ENCODE measurements at regions not wholly inside any gene's neighbourhood (a gene's known extent, or its start where the extent isn't known, plus 50 kb on each side); places are given as distances from the start of the nearest gene placed in this dataset.

DNA sequence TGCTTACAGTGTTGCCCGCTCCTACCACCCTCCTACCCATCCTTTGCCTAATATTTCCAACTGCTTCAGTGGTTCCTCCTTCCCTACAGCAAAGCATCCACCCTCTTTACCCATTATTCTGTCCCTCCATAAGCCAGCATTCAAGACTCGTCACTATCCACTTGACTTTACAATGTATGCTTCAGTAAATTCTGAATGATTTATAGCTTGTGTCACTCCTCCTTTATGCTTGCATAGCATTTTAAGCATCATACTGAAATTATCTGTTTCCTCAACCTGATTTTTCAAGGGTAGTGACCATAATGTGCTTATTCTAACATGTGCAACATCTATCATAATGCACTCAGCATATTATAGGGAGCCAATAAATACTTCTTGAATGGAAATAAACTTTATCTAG is 365.5 kb downstream of the RAB28 start:
- H2AFZ ChIP-seq, result no peak overlapping the region
- no peaks in the 10 kb centered on the region for H3K4me1 ChIP-seq (replicated peaks; ENCODE audit: insufficient read depth)
- intact Hi-C loops (cut with micrococcal nuclease; ENCODE audit: unreplicated experiment), result no loop called here
- no TSS peak for BruUV-seq (replicated peaks)
- TF ChIP-seq EZH2 (IDR thresholded peaks at IDR 0.05; ENCODE audit: low read depth), result no peak
- TF ChIP-seq, protein P1, sequence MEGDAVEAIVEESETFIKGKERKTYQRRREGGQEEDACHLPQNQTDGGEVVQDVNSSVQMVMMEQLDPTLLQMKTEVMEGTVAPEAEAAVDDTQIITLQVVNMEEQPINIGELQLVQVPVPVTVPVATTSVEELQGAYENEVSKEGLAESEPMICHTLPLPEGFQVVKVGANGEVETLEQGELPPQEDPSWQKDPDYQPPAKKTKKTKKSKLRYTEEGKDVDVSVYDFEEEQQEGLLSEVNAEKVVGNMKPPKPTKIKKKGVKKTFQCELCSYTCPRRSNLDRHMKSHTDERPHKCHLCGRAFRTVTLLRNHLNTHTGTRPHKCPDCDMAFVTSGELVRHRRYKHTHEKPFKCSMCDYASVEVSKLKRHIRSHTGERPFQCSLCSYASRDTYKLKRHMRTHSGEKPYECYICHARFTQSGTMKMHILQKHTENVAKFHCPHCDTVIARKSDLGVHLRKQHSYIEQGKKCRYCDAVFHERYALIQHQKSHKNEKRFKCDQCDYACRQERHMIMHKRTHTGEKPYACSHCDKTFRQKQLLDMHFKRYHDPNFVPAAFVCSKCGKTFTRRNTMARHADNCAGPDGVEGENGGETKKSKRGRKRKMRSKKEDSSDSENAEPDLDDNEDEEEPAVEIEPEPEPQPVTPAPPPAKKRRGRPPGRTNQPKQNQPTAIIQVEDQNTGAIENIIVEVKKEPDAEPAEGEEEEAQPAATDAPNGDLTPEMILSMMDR (conservative IDR thresholded peaks at IDR 0.05), result no peak
- no peak for DNase-seq
- CTCF ChIA-PET, result no interaction called here
- H3K4me2 ChIP-seq, result no peak overlapping the region
- no peaks in the 10 kb centered on the region for H3K9me2 ChIP-seq (ENCODE audit: insufficient read depth)
- H3K4me3 ChIP-seq, result no peak overlapping the region
- H3K27ac ChIP-seq, result no peak overlapping the region
- H3K27me3 ChIP-seq (ENCODE audit: insufficient read depth, low read depth), result no peaks in the 10 kb centered on the region
- no peaks in the 10 kb centered on the region for H3K36me3 ChIP-seq (ENCODE audit: low read depth)
- H3F3A ChIP-seq (ENCODE audit: insufficient read depth, low read depth), result no peaks in the 10 kb centered on the region
- H3K9me3 ChIP-seq (ENCODE audit: insufficient read depth, low read depth), result no peaks in the 10 kb centered on the region
- no peaks in the 10 kb centered on the region for H3K79me2 ChIP-seq (ENCODE audit: low read depth)
- POLR2A ChIA-PET (ENCODE audit: unreplicated experiment), result interaction anchor here (0.6 kb wide), 1 partner anchor 42 kb away, joined by 4 read pairs; no protein-coding TSS in a partner anchor
- H4K20me1 ChIP-seq (ENCODE audit: insufficient read depth), result no peaks in the 10 kb centered on the region

DNA sequence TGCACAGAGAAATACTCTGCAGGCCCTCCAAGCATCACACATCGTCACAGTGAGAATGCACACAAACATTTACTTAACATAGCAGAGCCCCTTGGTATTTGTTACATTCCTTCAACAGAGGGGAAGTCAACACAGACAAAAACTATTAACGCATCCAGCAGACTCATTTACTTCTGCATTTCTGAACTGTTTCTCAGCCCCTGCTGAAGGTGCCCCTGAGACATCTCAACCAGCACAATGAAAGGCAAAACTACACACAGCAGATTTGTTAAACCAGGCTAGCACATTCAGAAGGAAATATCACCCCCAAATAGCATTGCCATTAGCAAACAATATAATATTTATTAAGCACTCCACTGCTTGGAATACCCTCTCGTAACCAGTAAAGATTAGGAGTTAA is 367.0 kb downstream of the RAB28 start:
- no peak overlapping the region for H3K4me3 ChIP-seq
- no peaks in the 10 kb centered on the region for H3K79me2 ChIP-seq (ENCODE audit: low read depth)
- no peak for DNase-seq
- H3K27ac ChIP-seq, result no peak overlapping the region
- no peaks in the 10 kb centered on the region for H3K4me1 ChIP-seq (replicated peaks; ENCODE audit: insufficient read depth)
- CTCF ChIA-PET, result no interaction called here
- H3F3A ChIP-seq (ENCODE audit: insufficient read depth, low read depth), result no peaks in the 10 kb centered on the region
- no peak overlapping the region for H2AFZ ChIP-seq
- POLR2A ChIA-PET (ENCODE audit: unreplicated experiment), result no interaction called here
- H3K9me3 ChIP-seq (ENCODE audit: insufficient read depth, low read depth), result no peaks in the 10 kb centered on the region
- no peaks in the 10 kb centered on the region for H3K27me3 ChIP-seq (ENCODE audit: insufficient read depth, low read depth)
- no TSS peak for BruUV-seq (replicated peaks)
- H4K20me1 ChIP-seq (ENCODE audit: insufficient read depth), result no peaks in the 10 kb centered on the region
- no peak for TF ChIP-seq EZH2 (IDR thresholded peaks at IDR 0.05; ENCODE audit: low read depth)
- TF ChIP-seq, protein P1 (conservative IDR thresholded peaks at IDR 0.05), result no peak
- no peak overlapping the region for H3K4me2 ChIP-seq
- no peaks in the 10 kb centered on the region for H3K9me2 ChIP-seq (ENCODE audit: insufficient read depth)
- intact Hi-C loops (cut with micrococcal nuclease; ENCODE audit: unreplicated experiment), result no loop called here
- H3K36me3 ChIP-seq (ENCODE audit: low read depth), result no peaks in the 10 kb centered on the region

DNA sequence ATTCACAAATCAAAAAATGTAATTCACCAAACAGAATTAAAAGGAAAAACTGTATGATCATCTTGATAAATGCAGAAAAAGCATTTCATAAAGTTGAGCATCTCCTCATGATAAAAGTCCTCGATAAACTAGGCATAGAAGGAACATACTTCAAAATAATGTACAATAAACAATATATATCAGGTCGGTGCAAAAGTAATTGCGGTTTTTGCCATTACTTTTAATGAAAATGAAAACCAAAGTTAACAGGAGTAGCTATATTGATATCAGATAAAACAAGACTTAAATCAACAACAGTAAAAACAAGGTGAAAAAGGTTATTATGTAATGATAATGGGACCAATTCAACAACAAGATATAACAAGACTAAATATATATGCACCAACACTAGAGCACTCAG is 372.1 kb downstream of the RAB28 start:
- no peak for DNase-seq
- Histone ChIP-seq H3K4me3 (no peak overlapping the region), H2AFZ (no peak overlapping the region), H3K9me3 (ENCODE audit: insufficient read depth, low read depth) (no peaks in the 10 kb centered on the region), H3K4me1 (replicated peaks; ENCODE audit: insufficient read depth) (no peaks in the 10 kb centered on the region), H3K27ac (no peak overlapping the region), H3K4me2 (no peak overlapping the region), H3K27me3 (ENCODE audit: insufficient read depth, low read depth) (no peaks in the 10 kb centered on the region), H3K9me2 (ENCODE audit: insufficient read depth) (no peaks in the 10 kb centered on the region), H3K79me2 (ENCODE audit: low read depth) (no peaks in the 10 kb centered on the region), H4K20me1 (ENCODE audit: insufficient read depth) (no peaks in the 10 kb centered on the region), H3F3A (ENCODE audit: insufficient read depth, low read depth) (no peaks in the 10 kb centered on the region), H3K36me3 (ENCODE audit: low read depth) (no peaks in the 10 kb centered on the region)
- TF ChIP-seq EZH2 (IDR thresholded peaks at IDR 0.05; ENCODE audit: low read depth), result no peak
- TF ChIP-seq, protein P1 (conservative IDR thresholded peaks at IDR 0.05), result no peak
- intact Hi-C loops (cut with micrococcal nuclease; ENCODE audit: unreplicated experiment), result no loop called here
- BruUV-seq (replicated peaks), result no TSS peak
- CTCF ChIA-PET, result no interaction called here
- POLR2A ChIA-PET (ENCODE audit: unreplicated experiment), result no interaction called here

Measured in PC-9 (cell line).